ENCODE measurements at regions not wholly inside any gene's neighbourhood (a gene's known extent, or its start where the extent isn't known, plus 50 kb on each side); places are given as distances from the start of the nearest gene placed in this dataset.

- TF ChIP-seq CTCF (IDR thresholded peaks at IDR 0.05; ENCODE audit: poor library complexity): no peak
- no peak for TF ChIP-seq EZH2 (IDR thresholded peaks at IDR 0.05; ENCODE audit: borderline replicate concordance)
Observed at GRCh38 chr3:135454890-135455289, 510.6 kb upstream of the PPP2R3A start.
